ENCODE measurements at regions not wholly inside any gene's neighbourhood (a gene's known extent, or its start where the extent isn't known, plus 50 kb on each side); places are given as distances from the start of the nearest gene placed in this dataset.

- peaks cover 0 to 12% (median 0%) of the 10 kb centered on the region in 5 donors for H3K27me3 Mint-ChIP-seq
- ATAC-seq (no peak), DNase-seq (no peak)
- no peak overlapping the region for H3K27ac Mint-ChIP-seq
- no peaks in the 10 kb centered on the region for H3K4me1 Mint-ChIP-seq
- POLR2A ChIA-PET, result no interaction called here
- H3K4me3 Mint-ChIP-seq, result no peak overlapping the region
- H3K36me3 Mint-ChIP-seq, result no peaks in the 10 kb centered on the region
- no peaks in the 10 kb centered on the region for H3K9me3 Mint-ChIP-seq
Measured at GRCh38 chr5:107808671-107809137, 138.0 kb upstream of the EFNA5 start.

- DNase-seq (no peak), ATAC-seq (no peak)
- POLR2A ChIA-PET, result no interaction called here
- Mint-ChIP-seq H3K4me3 (no peak overlapping the region), H3K9me3 (no peaks in the 10 kb centered on the region), H3K36me3 (no peaks in the 10 kb centered on the region), H3K27ac (no peak overlapping the region), H3K4me1 (no peaks in the 10 kb centered on the region), H3K27me3 (peaks cover 0 to 5% (median 0%) of the 10 kb centered on the region in 5 donors)
Measured at GRCh38 chr5:107807431-107807830, 136.7 kb upstream of the EFNA5 start.

- no peak overlapping the region for H3K4me3 Mint-ChIP-seq
- POLR2A ChIA-PET, result no interaction called here
- no peaks in the 10 kb centered on the region for H3K27me3 Mint-ChIP-seq
- no peaks in the 10 kb centered on the region for H3K4me1 Mint-ChIP-seq
- no peak overlapping the region for H3K27ac Mint-ChIP-seq
- ATAC-seq, result no peak
- H3K9me3 Mint-ChIP-seq, result no peaks in the 10 kb centered on the region
- H3K36me3 Mint-ChIP-seq, result no peaks in the 10 kb centered on the region
- DNase-seq, result no peak
Measured at GRCh38 chr5:107806705-107807104, 136.0 kb upstream of the EFNA5 start.

- Mint-ChIP-seq H3K36me3 (no peaks in the 10 kb centered on the region), H3K4me3 (no peak overlapping the region), H3K27ac (no peak overlapping the region), H3K27me3 (no peaks in the 10 kb centered on the region), H3K4me1 (no peaks in the 10 kb centered on the region), H3K9me3 (no peaks in the 10 kb centered on the region)
- no peak for DNase-seq
- no peak for ATAC-seq
- POLR2A ChIA-PET, result no interaction called here
Measured at GRCh38 chr5:107806271-107806670, 135.5 kb upstream of the EFNA5 start.

GRCh38 chr5:107805824-107806223 is 135.1 kb upstream of the EFNA5 start:
- POLR2A ChIA-PET, result no interaction called here
- H3K9me3 Mint-ChIP-seq, result no peaks in the 10 kb centered on the region
- DNase-seq (no peak), ATAC-seq (no peak)
- no peak overlapping the region for H3K27ac Mint-ChIP-seq
- H3K4me1 Mint-ChIP-seq, result no peaks in the 10 kb centered on the region
- no peaks in the 10 kb centered on the region for H3K36me3 Mint-ChIP-seq
- no peaks in the 10 kb centered on the region for H3K27me3 Mint-ChIP-seq
- H3K4me3 Mint-ChIP-seq, result no peak overlapping the region

GRCh38 chr5:107805166-107805565 is 134.4 kb upstream of the EFNA5 start:
- Mint-ChIP-seq H3K4me3 (no peak overlapping the region), H3K27ac (no peak overlapping the region), H3K27me3 (no peaks in the 10 kb centered on the region), H3K4me1 (no peaks in the 10 kb centered on the region), H3K9me3 (no peaks in the 10 kb centered on the region), H3K36me3 (no peaks in the 10 kb centered on the region)
- ATAC-seq (no peak), DNase-seq (no peak)
- POLR2A ChIA-PET, result no interaction called here

GRCh38 chr5:107803728-107804127 is 133.0 kb upstream of the EFNA5 start:
- POLR2A ChIA-PET, result no interaction called here

GRCh38 chr5:107801061-107801460 is 130.3 kb upstream of the EFNA5 start:
- Mint-ChIP-seq H3K27me3 (peaks cover 0 to 5% (median 0%) of the 10 kb centered on the region in 5 donors), H3K9me3 (peaks cover 0 to 3% (median 0%) of the 10 kb centered on the region in 9 donors), H3K4me3 (no peak overlapping the region), H3K27ac (no peak overlapping the region), H3K4me1 (no peaks in the 10 kb centered on the region), H3K36me3 (no peaks in the 10 kb centered on the region)
- DNase-seq (no peak), ATAC-seq (no peak)
- POLR2A ChIA-PET, result no interaction called here

More at GRCh38 chr5:107803728-107804127, 133.0 kb upstream of the EFNA5 start:
- no peaks in the 10 kb centered on the region for H3K4me1 Mint-ChIP-seq
- no peak for ATAC-seq
- no peaks in the 10 kb centered on the region for H3K9me3 Mint-ChIP-seq
- no peak for DNase-seq
- no peak overlapping the region for H3K4me3 Mint-ChIP-seq
- no peaks in the 10 kb centered on the region for H3K36me3 Mint-ChIP-seq
- no peaks in the 10 kb centered on the region for H3K27me3 Mint-ChIP-seq
- H3K27ac Mint-ChIP-seq, result no peak overlapping the region

- H3K27ac Mint-ChIP-seq, result no peak overlapping the region
- H3K9me3 Mint-ChIP-seq, result peaks cover 0 to 14% (median 0%) of the 10 kb centered on the region in 9 donors
- ATAC-seq (no peak), DNase-seq (no peak)
- H3K4me3 Mint-ChIP-seq, result no peak overlapping the region
- peaks cover 0 to 9% (median 1%) of the 10 kb centered on the region in 5 donors for H3K27me3 Mint-ChIP-seq
- H3K4me1 Mint-ChIP-seq, result no peaks in the 10 kb centered on the region
- POLR2A ChIA-PET, result no interaction called here
- H3K36me3 Mint-ChIP-seq, result no peaks in the 10 kb centered on the region
Measured at GRCh38 chr5:107799306-107799705, 128.6 kb upstream of the EFNA5 start.

GRCh38 chr5:107796797-107797196 is 126.1 kb upstream of the EFNA5 start:
- Mint-ChIP-seq H3K36me3 (no peaks in the 10 kb centered on the region), H3K9me3 (peaks cover 0 to 14% (median 3%) of the 10 kb centered on the region in 9 donors), H3K27me3 (peaks cover 0 to 9% (median 1%) of the 10 kb centered on the region in 5 donors), H3K27ac (no peak overlapping the region), H3K4me1 (no peaks in the 10 kb centered on the region), H3K4me3 (no peak overlapping the region)
- POLR2A ChIA-PET, result no interaction called here
- no peak for ATAC-seq
- no peak for DNase-seq

- POLR2A ChIA-PET, result no interaction called here
- ATAC-seq, result no peak
- no peak for DNase-seq
- H3K36me3 Mint-ChIP-seq, result no peaks in the 10 kb centered on the region
- peaks cover 0 to 14% (median 3%) of the 10 kb centered on the region in 9 donors for H3K9me3 Mint-ChIP-seq
- H3K27me3 Mint-ChIP-seq, result peaks cover 0 to 9% (median 1%) of the 10 kb centered on the region in 5 donors
- no peak overlapping the region for H3K27ac Mint-ChIP-seq
- no peaks in the 10 kb centered on the region for H3K4me1 Mint-ChIP-seq
- H3K4me3 Mint-ChIP-seq, result no peak overlapping the region
Measured at GRCh38 chr5:107794741-107795140, 124.0 kb upstream of the EFNA5 start.

- ATAC-seq, result no peak
- Mint-ChIP-seq H3K4me3 (no peak overlapping the region), H3K36me3 (no peaks in the 10 kb centered on the region), H3K4me1 (no peaks in the 10 kb centered on the region), H3K27ac (no peak overlapping the region), H3K9me3 (peaks cover 0 to 14% (median 3%) of the 10 kb centered on the region in 9 donors), H3K27me3 (peaks cover 0 to 9% (median 1%) of the 10 kb centered on the region in 5 donors)
- POLR2A ChIA-PET, result no interaction called here
- DNase-seq, result no peak
Measured at GRCh38 chr5:107792940-107793339, 122.2 kb upstream of the EFNA5 start.

GRCh38 chr5:107790671-107791070 is 119.9 kb upstream of the EFNA5 start:
- H3K27me3 Mint-ChIP-seq, result peaks cover 0 to 12% (median 0%) of the 10 kb centered on the region in 5 donors
- POLR2A ChIA-PET, result no interaction called here
- H3K4me1 Mint-ChIP-seq, result no peaks in the 10 kb centered on the region
- H3K4me3 Mint-ChIP-seq, result no peak overlapping the region
- H3K36me3 Mint-ChIP-seq, result no peaks in the 10 kb centered on the region
- ATAC-seq (no peak), DNase-seq (no peak)
- peaks cover 0 to 16% (median 2%) of the 10 kb centered on the region in 9 donors for H3K9me3 Mint-ChIP-seq
- H3K27ac Mint-ChIP-seq, result no peak overlapping the region

GRCh38 chr5:107786424-107786823 is 115.7 kb upstream of the EFNA5 start:
- Mint-ChIP-seq H3K36me3 (no peaks in the 10 kb centered on the region), H3K27ac (no peak overlapping the region), H3K4me1 (no peaks in the 10 kb centered on the region), H3K27me3 (peaks cover 0 to 11% (median 0%) of the 10 kb centered on the region in 5 donors), H3K9me3 (peaks cover 0 to 11% (median 0%) of the 10 kb centered on the region in 9 donors), H3K4me3 (no peak overlapping the region)
- DNase-seq, result no peak
- POLR2A ChIA-PET, result no interaction called here
- ATAC-seq, result no peak

All from naive thymus-derived CD8-positive, alpha-beta T cell (primary cell).